ENCODE measurements at regions not wholly inside any gene's neighbourhood (a gene's known extent, or its start where the extent isn't known, plus 50 kb on each side); places are given as distances from the start of the nearest gene placed in this dataset.

GRCh38 chr11:113542420-113542819, 67.2 kb upstream of the DRD2 start:
- BruUV-seq (replicated peaks) = no TSS peak
- intact Hi-C loops (cut with micrococcal nuclease; ENCODE audit: unreplicated experiment) = no loop called here

More at GRCh38 chr11:113542420-113542819, 67.2 kb upstream of the DRD2 start:
- ATAC-seq = no peak
- no peak overlapping the region for H3K27ac ChIP-seq (ENCODE audit: extremely low read length, insufficient read depth, low read length)
- no peak overlapping the region for H2AFZ ChIP-seq (ENCODE audit: low read length)
- no peaks in the 10 kb centered on the region for H3K4me1 ChIP-seq (ENCODE audit: insufficient read depth, low read length)
- H3K27me3 ChIP-seq (ENCODE audit: control insufficient read depth in 1 of 2, insufficient read depth in 2 of 2, low read length in 2 of 2) = peaks cover 0 to 9% of the 10 kb centered on the region in 2 experiments; a peak in 2 of 5 replicates
- no peak overlapping the region for H3K4me3 ChIP-seq (replicated peaks in 1 of 3; ENCODE audit: insufficient read depth in 1 of 3, low read depth in 2 of 3, low read length in 3 of 3)
- WGBS (ENCODE audit: low lambda C conversion rate) = 43% methylated on average over 2 of the region's 2 CpGs
- H3K9me3 ChIP-seq (ENCODE audit: low read length) = no peaks in the 10 kb centered on the region
- H3K9ac ChIP-seq (ENCODE audit: insufficient read depth, low read depth, low read length) = no peak overlapping the region
- in situ Hi-C loops (cut with HindIII; ENCODE audit: extremely low pct_ligation_motif_present, low pct_unique_long_range_greater_than_20kb) = loop anchor here (25.0 kb wide), 1 partner anchor 195 kb away; no protein-coding TSS in a partner anchor
- H3K4me2 ChIP-seq (ENCODE audit: low read depth, low read length) = no peak overlapping the region
- CTCF ChIA-PET (ENCODE audit: low intra/inter-chr PET ratio, low total read pairs) = no interaction called here
- no peaks in the 10 kb centered on the region for H3K79me2 ChIP-seq (ENCODE audit: insufficient read depth, low read length)
- H3K36me3 ChIP-seq (replicated peaks in 1 of 2; ENCODE audit: control insufficient read depth in 1 of 2, insufficient read depth in 2 of 2, low read length in 2 of 2) = no peaks in the 10 kb centered on the region
- TF ChIP-seq ZNF562 (CRISPR knock-in tag; IDR thresholded peaks at IDR 0.05; ENCODE audit: borderline replicate concordance) (no peak), ARID4A (CRISPR knock-in tag; IDR thresholded peaks at IDR 0.05; ENCODE audit: borderline replicate concordance) (no peak), ZNF234 (CRISPR knock-in tag; conservative IDR thresholded peaks at IDR 0.05) (no peak), MYC (CRISPR knock-in tag; IDR thresholded peaks at IDR 0.05; ENCODE audit: borderline replicate concordance) (no peak), NFIB (CRISPR knock-in tag; IDR thresholded peaks at IDR 0.05; ENCODE audit: borderline replicate concordance) (no peak), PPARG (CRISPR knock-in tag; conservative IDR thresholded peaks at IDR 0.05) (no peak), MIER3 (CRISPR knock-in tag; IDR thresholded peaks at IDR 0.05; ENCODE audit: borderline replicate concordance) (no peak), SAFB2 (CRISPR knock-in tag; IDR thresholded peaks at IDR 0.05; ENCODE audit: borderline replicate concordance, low read depth) (no peak)
- TF ChIP-seq, protein P1, sequence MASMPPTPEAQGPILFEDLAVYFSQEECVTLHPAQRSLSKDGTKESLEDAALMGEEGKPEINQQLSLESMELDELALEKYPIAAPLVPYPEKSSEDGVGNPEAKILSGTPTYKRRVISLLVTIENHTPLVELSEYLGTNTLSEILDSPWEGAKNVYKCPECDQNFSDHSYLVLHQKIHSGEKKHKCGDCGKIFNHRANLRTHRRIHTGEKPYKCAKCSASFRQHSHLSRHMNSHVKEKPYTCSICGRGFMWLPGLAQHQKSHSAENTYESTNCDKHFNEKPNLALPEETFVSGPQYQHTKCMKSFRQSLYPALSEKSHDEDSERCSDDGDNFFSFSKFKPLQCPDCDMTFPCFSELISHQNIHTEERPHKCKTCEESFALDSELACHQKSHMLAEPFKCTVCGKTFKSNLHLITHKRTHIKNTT (CRISPR knock-in tag; IDR thresholded peaks at IDR 0.05) = no peak
- POLR2A ChIA-PET = no interaction called here
- no peak for DNase-seq (ENCODE audit: low spot score)
- FAIRE-seq = no peak
- H4K20me1 ChIP-seq (ENCODE audit: insufficient read depth, low read length) = no peaks in the 10 kb centered on the region

Measured in HepG2 (cell line).